Esophagus muscularis mucosa (tissue), 4 donors: ENCODE measurements at regions not wholly inside any gene's neighbourhood (a gene's known extent, or its start where the extent isn't known, plus 50 kb on each side); places are given as distances from the start of the nearest gene placed in this dataset.

ENCODE experiments used
- EP300 ChIP-seq: sonication (generic); formaldehyde crosslinking; IDR thresholded peaks from one replicate; pipeline ENCODE4 v1.6.1; 2017; ENCODE audit warnings: antibody characterized with exemption
- POLR2A ChIP-seq: fragments of 450-650 bp; IDR thresholded peaks from one replicate; pipeline ENCODE4 v1.6.1; 2017; ENCODE audit warnings: antibody characterized with exemption, moderate library complexity, mild to moderate bottlenecking, low read depth
- TF ChIP-seq, protein P1 (sequence below), 3 experiments: fragments of 200-600 bp in 2 of 3; fragments of 450-650 bp in 1 of 3; sonication (generic) in 2 of 3; IDR thresholded peaks; one replicate each; pipeline ENCODE4 v1.5.1; 2017 to 2019; ENCODE audit warnings: antibody characterized with exemption in 3 of 3, mild to moderate bottlenecking in 2 of 3, moderate library complexity in 1 of 3

DNA sequence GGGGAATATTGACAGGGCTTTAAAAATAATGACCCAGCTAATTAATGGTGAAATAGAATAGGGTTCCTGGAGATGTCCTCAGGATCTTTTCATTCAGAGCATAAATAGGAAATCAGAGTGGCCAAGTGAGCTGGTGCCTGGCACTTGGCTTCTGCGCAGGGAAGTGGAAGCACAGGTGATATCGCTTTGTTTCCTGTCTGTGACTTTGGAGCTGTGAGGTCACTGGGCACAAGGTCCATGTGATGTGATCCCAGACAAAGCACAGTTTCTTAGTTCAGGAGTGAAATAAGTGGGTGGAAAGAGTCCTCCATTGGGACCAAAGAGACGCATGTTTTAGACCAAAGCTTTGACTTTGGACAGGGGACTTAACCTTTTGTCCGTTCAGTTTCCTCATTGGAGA, 338.3 kb downstream of the CYRIA start:
- TF ChIP-seq, protein P1, sequence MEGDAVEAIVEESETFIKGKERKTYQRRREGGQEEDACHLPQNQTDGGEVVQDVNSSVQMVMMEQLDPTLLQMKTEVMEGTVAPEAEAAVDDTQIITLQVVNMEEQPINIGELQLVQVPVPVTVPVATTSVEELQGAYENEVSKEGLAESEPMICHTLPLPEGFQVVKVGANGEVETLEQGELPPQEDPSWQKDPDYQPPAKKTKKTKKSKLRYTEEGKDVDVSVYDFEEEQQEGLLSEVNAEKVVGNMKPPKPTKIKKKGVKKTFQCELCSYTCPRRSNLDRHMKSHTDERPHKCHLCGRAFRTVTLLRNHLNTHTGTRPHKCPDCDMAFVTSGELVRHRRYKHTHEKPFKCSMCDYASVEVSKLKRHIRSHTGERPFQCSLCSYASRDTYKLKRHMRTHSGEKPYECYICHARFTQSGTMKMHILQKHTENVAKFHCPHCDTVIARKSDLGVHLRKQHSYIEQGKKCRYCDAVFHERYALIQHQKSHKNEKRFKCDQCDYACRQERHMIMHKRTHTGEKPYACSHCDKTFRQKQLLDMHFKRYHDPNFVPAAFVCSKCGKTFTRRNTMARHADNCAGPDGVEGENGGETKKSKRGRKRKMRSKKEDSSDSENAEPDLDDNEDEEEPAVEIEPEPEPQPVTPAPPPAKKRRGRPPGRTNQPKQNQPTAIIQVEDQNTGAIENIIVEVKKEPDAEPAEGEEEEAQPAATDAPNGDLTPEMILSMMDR (IDR thresholded peaks at IDR 0.05): no peak
- TF ChIP-seq POLR2A (no peak), EP300 (no peak)
